ENCODE measurements at regions not wholly inside any gene's neighbourhood (a gene's known extent, or its start where the extent isn't known, plus 50 kb on each side); places are given as distances from the start of the nearest gene placed in this dataset.

GRCh38 chrX:127124871-127125270, 305.3 kb downstream of the PRR32 start:
- no peak for TF ChIP-seq CTCF (IDR thresholded peaks at IDR 0.05; ENCODE audit: low read depth, low read length)
- Histone ChIP-seq H3K9me3 (ENCODE audit: low read depth) (no peaks in the 10 kb centered on the region), H3K27me3 (no peaks in the 10 kb centered on the region), H3K4me1 (ENCODE audit: low read depth) (no peaks in the 10 kb centered on the region), H3K36me3 (no peaks in the 10 kb centered on the region), H3K27ac (no peak overlapping the region), H3K4me3 (no peak overlapping the region)
- no peak for DNase-seq (ENCODE audit: low read depth in 1 of 2, low spot score in 1 of 2)

- Histone ChIP-seq H3K36me3 (no peaks in the 10 kb centered on the region), H3K4me3 (no peak overlapping the region), H3K4me1 (ENCODE audit: low read depth) (no peaks in the 10 kb centered on the region), H3K9me3 (ENCODE audit: low read depth) (no peaks in the 10 kb centered on the region), H3K27ac (no peak overlapping the region), H3K27me3 (no peaks in the 10 kb centered on the region)
- TF ChIP-seq CTCF (IDR thresholded peaks at IDR 0.05; ENCODE audit: low read depth, low read length) = no peak
- no peak for DNase-seq (ENCODE audit: low read depth in 1 of 2, low spot score in 1 of 2)
Observed at GRCh38 chrX:127128282-127128681, 308.8 kb downstream of the PRR32 start.

GRCh38 chrX:127129510-127129909, 310.0 kb downstream of the PRR32 start:
- DNase-seq (ENCODE audit: low read depth in 1 of 2, low spot score in 1 of 2) = no peak
- H3K9me3 ChIP-seq (ENCODE audit: low read depth) = no peaks in the 10 kb centered on the region
- H3K27me3 ChIP-seq = no peaks in the 10 kb centered on the region
- no peak overlapping the region for H3K27ac ChIP-seq
- no peak for TF ChIP-seq CTCF (IDR thresholded peaks at IDR 0.05; ENCODE audit: low read depth, low read length)
- no peaks in the 10 kb centered on the region for H3K36me3 ChIP-seq
- H3K4me3 ChIP-seq = no peak overlapping the region
- H3K4me1 ChIP-seq (ENCODE audit: low read depth) = no peaks in the 10 kb centered on the region

- Histone ChIP-seq H3K27ac (no peak overlapping the region), H3K36me3 (no peaks in the 10 kb centered on the region), H3K4me3 (no peak overlapping the region), H3K4me1 (ENCODE audit: low read depth) (no peaks in the 10 kb centered on the region), H3K9me3 (ENCODE audit: low read depth) (no peaks in the 10 kb centered on the region), H3K27me3 (no peaks in the 10 kb centered on the region)
- DNase-seq (ENCODE audit: low read depth in 1 of 2, low spot score in 1 of 2) = no peak
- no peak for TF ChIP-seq CTCF (IDR thresholded peaks at IDR 0.05; ENCODE audit: low read depth, low read length)
Observed at GRCh38 chrX:127138218-127138617, 318.7 kb downstream of the PRR32 start.

- Histone ChIP-seq H3K9me3 (ENCODE audit: low read depth) (no peaks in the 10 kb centered on the region), H3K36me3 (no peaks in the 10 kb centered on the region), H3K4me1 (ENCODE audit: low read depth) (no peaks in the 10 kb centered on the region), H3K27me3 (no peaks in the 10 kb centered on the region), H3K4me3 (no peak overlapping the region), H3K27ac (no peak overlapping the region)
- no peak for DNase-seq (ENCODE audit: low read depth in 1 of 2, low spot score in 1 of 2)
- TF ChIP-seq CTCF (IDR thresholded peaks at IDR 0.05; ENCODE audit: low read depth, low read length) = no peak
Observed at GRCh38 chrX:127177966-127178365, 358.4 kb downstream of the PRR32 start.

GRCh38 chrX:127187095-127187494, 367.6 kb downstream of the PRR32 start:
- H3K9me3 ChIP-seq (ENCODE audit: low read depth) = no peaks in the 10 kb centered on the region
- no peak overlapping the region for H3K4me3 ChIP-seq
- TF ChIP-seq CTCF (IDR thresholded peaks at IDR 0.05; ENCODE audit: low read depth, low read length) = no peak
- DNase-seq (ENCODE audit: low read depth in 1 of 2, low spot score in 1 of 2) = no peak
- no peak overlapping the region for H3K27ac ChIP-seq
- no peaks in the 10 kb centered on the region for H3K27me3 ChIP-seq
- H3K36me3 ChIP-seq = no peaks in the 10 kb centered on the region
- no peaks in the 10 kb centered on the region for H3K4me1 ChIP-seq (ENCODE audit: low read depth)

Data from cardiac muscle cell (in vitro differentiated cells and primary cell).